Bronchial epithelial cell (primary cell): ENCODE measurements at regions not wholly inside any gene's neighbourhood (a gene's known extent, or its start where the extent isn't known, plus 50 kb on each side); places are given as distances from the start of the nearest gene placed in this dataset.
"Not testable (repeated sequence)": the region's sequence is repeated elsewhere in the genome, so short reads cannot be mapped to it uniquely, and the experiment has no call there.

Experiments used
- DNase-seq: peaks from one replicate; pipeline ENCODE4 v3.0.0-alpha.2; 2010; ENCODE audit warnings: low read depth
- FAIRE-seq: peaks from 2 replicates; lab custom pipeline; 2011; peaks lifted over from hg19 to GRCh38; lab: Jason Lieb, UNC
- H3K27me3 ChIP-seq: 2 replicates; pipeline ENCODE4 v1.5.1; 2011; ENCODE audit warnings: low read length; ENCODE audit not compliant: control insufficient read depth, insufficient read depth
- H3K36me3 ChIP-seq: 2 replicates; pipeline ENCODE4 v1.5.1; 2011; ENCODE audit warnings: low read length; ENCODE audit not compliant: control insufficient read depth, insufficient read depth
- H3K4me3 ChIP-seq: 2 replicates; pipeline ENCODE4 v1.5.1; 2011; ENCODE audit warnings: mild to moderate bottlenecking, low read depth, low read length, control low read depth
- CTCF ChIP-seq: IDR thresholded peaks from 2 replicates; pipeline ENCODE4 v1.5.1; 2011; ENCODE audit warnings: mild to moderate bottlenecking, moderate library complexity, low read length, control low read depth, inconsistent platforms; ENCODE audit not compliant: insufficient read depth, severe bottlenecking

GRCh38 chr9:104233366-104233765, 139.3 kb downstream of the SMC2 start:
- FAIRE-seq (no peak), DNase-seq (peak; percentile 23)
- Histone ChIP-seq H3K36me3 (no peaks in the 10 kb centered on the region), H3K4me3 (no peak overlapping the region), H3K27me3 (no peaks in the 10 kb centered on the region)
- TF ChIP-seq CTCF = no peak

GRCh38 chr9:104234632-104235337, 140.7 kb downstream of the SMC2 start:
- H3K36me3 ChIP-seq, FAIRE-seq, DNase-seq, H3K27me3 ChIP-seq, H3K4me3 ChIP-seq: not testable (repeated sequence)

DNA sequence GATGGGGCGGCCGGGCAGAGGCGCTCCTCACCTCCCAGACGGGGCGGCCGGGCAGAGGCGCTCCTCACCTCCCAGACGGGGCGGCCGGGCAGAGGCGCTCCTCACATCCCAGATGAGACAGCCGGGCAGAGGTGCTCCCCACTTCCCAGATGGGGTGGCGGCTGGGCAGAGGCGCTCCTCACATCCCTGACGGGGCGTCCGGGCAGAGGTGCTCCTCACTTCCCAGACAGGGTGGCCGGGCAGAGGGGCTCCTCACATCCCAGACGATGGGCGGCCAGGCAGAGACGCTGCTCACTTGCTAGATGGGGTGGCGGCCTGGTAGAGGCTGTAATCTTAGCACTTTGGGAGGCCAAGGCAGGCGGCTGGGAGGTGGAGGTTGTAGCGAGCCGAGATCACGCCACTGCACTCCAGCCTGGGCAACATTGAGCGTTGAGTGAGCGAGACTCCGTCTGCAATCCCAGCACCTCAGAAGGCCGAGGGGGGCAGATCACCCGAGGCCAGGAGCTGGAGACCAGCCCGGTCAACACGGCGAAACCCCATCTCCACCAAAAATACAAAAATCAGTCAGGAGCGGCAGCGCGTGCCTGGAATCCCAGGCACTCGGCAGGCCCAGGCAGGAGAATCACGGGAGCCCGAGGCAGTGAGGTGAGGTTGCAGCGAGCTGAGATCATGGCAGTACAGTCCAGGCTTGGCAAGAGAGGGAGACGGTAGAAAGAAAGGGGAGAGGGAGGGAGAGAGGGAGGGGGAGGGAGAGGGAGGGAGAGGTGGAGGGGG, 141.4 kb downstream of the SMC2 start:
- not testable (repeated sequence) for FAIRE-seq, H3K36me3 ChIP-seq, H3K27me3 ChIP-seq, H3K4me3 ChIP-seq, DNase-seq

- FAIRE-seq (peak; percentile 72), DNase-seq (no peak)
- no peaks in the 10 kb centered on the region for H3K36me3 ChIP-seq
- H3K27me3 ChIP-seq = no peaks in the 10 kb centered on the region
- TF ChIP-seq CTCF = no peak
- no peak overlapping the region for H3K4me3 ChIP-seq
Measured at GRCh38 chr9:104238668-104239067, 144.6 kb downstream of the SMC2 start.

- H3K27me3 ChIP-seq = no peaks in the 10 kb centered on the region
- H3K36me3 ChIP-seq = no peaks in the 10 kb centered on the region
- DNase-seq (no peak), FAIRE-seq (no peak)
- no peak overlapping the region for H3K4me3 ChIP-seq
- no peak for TF ChIP-seq CTCF
Measured at GRCh38 chr9:104240890-104241289, 146.8 kb downstream of the SMC2 start.

DNA sequence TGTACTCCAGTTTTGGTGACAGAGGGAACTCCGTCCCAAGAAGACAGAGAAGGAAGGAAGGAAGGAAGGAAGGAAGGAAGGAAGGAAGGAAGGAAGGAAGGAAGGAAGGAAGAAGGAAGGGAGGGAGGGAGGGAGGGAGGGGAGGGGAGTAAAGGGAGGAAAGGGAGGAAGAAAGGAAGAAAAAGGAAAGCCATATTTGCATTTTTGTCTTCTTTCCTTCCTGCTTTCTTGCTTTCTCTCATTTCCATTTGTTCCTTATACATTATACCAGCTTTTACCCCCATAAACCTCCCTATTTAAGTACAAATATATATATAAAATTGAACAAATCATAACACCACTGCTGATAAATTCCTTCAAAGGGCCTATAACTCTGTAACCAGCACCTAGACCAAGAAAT, 151.8 kb downstream of the SMC2 start:
- DNase-seq (no peak), FAIRE-seq (no peak)
- Histone ChIP-seq H3K27me3 (no peaks in the 10 kb centered on the region), H3K4me3 (no peak overlapping the region), H3K36me3 (no peaks in the 10 kb centered on the region)
- TF ChIP-seq CTCF = no peak
